Activated naive CD4-positive, alpha-beta T cell treated with anti-CD3 and anti-CD28 coated beads, Interleukin-2, amount 50 U/mL, for 72 hours (primary cell): ENCODE measurements at regions not wholly inside any gene's neighbourhood (a gene's known extent, or its start where the extent isn't known, plus 50 kb on each side); places are given as distances from the start of the nearest gene placed in this dataset.

Source experiments
- ATAC-seq, 2 donors: fragments of 150-1000 bp; cut with Tn5 transposase; 2 replicates each; pipeline ENCODE4 v1.10.0; 2021; ENCODE audit warnings: mild to moderate bottlenecking in 2 of 2, moderate library complexity in 2 of 2
- DNase-seq, 2 donors: peaks; one replicate each; pipeline ENCODE4 v3.0.0; 2021 to 2022; ENCODE audit warnings: low spot score in 2 of 2
- H3K27ac Mint-ChIP-seq, 2 donors: one replicate each; pipeline ENCODE4 v1.8.0; 2022; ENCODE audit warnings: mild to moderate bottlenecking in 2 of 2, mixed read lengths in 2 of 2
- H3K36me3 Mint-ChIP-seq, 2 donors: one replicate each; pipeline ENCODE4 v1.8.0; 2022; ENCODE audit warnings: mixed read lengths in 2 of 2
- H3K9me3 Mint-ChIP-seq, 2 donors: one replicate each; pipeline ENCODE4 v1.8.0; 2022; ENCODE audit warnings: mixed read lengths in 2 of 2

DNA sequence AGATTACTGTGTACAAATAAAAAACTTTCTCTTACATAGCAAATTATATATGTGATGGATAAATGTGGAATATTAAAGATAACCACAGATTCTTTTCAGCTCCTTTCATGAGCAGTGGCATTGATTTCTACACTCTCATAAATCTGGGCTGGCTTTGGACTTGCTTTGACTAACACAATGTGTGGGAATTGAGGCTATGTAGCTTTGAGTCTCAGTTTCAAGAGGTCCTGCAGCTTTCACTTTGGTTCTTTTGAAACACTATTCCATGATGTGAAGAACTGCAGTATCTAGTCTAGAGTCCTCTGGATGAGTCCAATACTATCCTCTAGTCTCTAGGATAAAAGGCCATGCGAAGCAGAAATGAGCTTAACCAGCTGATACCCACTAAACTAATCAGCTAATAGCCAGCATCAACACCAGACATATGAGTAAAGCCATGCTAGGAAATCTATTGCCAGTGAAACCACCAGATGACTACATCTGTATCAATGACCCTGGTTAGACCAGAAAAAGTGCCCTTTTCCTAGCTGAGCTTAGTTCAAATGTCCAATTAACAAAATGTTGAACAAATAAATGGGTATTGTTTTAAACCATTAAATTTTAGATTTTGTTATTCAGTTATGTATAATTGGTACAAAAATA, 274.9 kb upstream of the ZPLD1 start:
- Mint-ChIP-seq H3K9me3 (peaks cover 0 to 5% of the 10 kb centered on the region in 2 donors), H3K36me3 (no peaks in the 10 kb centered on the region), H3K27ac (no peak overlapping the region)
- DNase-seq = no peak
- ATAC-seq = peak in 1 of 2 donors; percentile 40

DNA sequence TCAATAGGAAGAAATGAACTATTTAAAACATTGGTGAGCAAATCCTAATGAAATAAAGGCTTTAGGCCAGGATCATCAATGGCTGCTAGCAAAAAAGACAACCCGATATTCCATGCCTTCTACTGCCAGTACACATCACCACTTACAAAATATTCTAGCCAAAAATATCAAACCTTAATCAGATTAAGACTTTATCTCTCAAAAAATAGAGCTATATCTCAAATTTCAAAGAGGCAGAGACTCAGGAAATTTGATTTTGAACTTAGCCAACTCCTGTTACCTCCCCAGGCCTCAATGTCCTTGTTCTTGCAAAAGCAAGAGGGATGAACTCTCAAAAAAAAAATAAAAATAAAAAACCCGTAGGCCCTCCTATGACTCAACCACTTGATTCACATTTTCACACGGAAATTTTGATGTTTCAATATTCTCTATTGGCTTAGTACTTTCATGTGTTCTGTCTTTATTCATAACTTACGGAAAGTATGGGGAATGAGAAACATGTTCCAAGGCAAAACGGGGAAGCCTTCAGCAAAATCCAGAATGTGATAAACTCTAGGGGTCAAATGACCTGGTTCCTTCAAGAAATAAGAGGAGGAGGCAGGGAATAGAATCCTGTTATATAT, 273.3 kb upstream of the ZPLD1 start:
- DNase-seq (no peak), ATAC-seq (peak; percentile 72 to 75)
- Mint-ChIP-seq H3K27ac (peak overlapping the region; percentile 20 to 41), H3K36me3 (no peaks in the 10 kb centered on the region), H3K9me3 (peaks cover 0 to 5% of the 10 kb centered on the region in 2 donors)

DNA sequence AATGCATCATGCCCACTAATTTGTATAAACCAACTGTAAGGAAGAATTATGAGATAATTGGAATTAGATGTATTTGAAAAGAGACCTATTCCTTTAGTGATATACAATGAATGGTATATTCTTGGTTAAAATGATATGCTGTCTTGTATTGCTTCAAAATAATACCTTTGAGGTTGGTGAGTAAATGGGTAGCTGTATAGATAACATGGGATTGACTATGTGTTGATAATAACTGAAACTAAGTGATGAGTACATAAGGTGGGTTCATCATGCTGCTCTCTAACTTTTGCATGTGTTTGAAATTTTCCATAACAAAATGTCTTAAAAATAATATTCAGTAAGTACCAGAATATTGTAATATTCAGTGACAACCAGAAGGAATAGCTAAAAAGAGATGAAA, 272.6 kb upstream of the ZPLD1 start:
- Mint-ChIP-seq H3K9me3 (peaks cover 0 to 5% of the 10 kb centered on the region in 2 donors), H3K36me3 (no peaks in the 10 kb centered on the region), H3K27ac (peak overlapping the region; percentile 20 to 41)
- peak; percentile 78 to 89 for ATAC-seq
- DNase-seq = no peak

DNA sequence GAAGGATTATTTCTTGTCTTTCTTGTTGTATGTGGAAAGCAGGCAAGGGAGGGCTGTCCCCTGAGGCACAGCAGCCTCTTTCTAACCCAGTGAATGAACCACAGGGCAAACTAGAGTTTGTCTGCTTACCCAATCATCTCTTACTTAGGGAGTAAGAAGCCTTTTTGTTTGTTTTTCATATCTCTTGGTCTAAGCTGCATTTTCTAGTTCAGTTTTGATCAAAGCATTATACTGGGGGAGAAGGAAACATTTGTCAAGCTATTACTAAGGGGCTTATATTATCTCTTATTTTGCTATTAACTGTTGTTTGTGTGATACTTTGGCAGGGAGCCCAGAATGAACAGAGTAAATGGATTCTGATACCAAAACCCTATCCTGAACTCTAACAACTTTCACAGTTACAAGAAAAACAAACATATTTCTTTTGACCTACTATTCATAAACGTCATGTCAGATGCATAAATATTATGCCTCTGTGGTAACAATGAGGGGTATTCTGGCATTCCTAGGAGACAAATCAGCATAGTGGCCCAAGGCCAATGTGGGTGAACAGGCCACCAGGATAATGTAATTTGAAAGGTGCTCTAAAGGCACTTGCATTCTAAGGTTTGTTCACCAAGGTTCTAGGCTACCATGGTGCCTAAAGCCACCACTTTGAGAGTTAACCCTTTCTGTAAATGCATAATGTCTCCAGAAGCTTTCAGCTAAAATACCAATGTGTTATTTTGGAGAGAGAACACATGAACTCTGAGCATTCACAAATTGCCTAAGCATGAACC, 271.6 kb upstream of the ZPLD1 start:
- ATAC-seq (no peak), DNase-seq (no peak)
- Mint-ChIP-seq H3K36me3 (no peaks in the 10 kb centered on the region), H3K27ac (no peak overlapping the region), H3K9me3 (peaks cover under 1 to 5% of the 10 kb centered on the region in 2 donors)

DNA sequence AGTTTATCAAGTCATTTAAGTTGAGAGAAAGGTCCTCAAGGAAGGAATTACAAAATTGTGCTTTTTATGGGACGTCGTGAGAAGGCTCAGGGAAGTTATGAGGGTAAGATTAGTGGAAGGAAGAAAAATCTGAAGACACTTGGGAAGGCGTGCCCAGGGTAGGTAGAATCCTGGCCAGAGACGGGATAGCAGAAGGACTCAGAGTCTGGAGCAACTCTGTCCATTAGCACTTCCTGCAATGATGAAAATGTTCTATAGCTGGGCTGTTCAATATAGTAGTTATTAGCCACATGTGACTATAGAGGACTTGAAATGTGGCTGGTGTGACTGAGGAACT, 271.0 kb upstream of the ZPLD1 start:
- DNase-seq (no peak), ATAC-seq (no peak)
- Mint-ChIP-seq H3K27ac (no peak overlapping the region), H3K36me3 (no peaks in the 10 kb centered on the region), H3K9me3 (peaks cover 5 to 8% of the 10 kb centered on the region in 2 donors)

DNA sequence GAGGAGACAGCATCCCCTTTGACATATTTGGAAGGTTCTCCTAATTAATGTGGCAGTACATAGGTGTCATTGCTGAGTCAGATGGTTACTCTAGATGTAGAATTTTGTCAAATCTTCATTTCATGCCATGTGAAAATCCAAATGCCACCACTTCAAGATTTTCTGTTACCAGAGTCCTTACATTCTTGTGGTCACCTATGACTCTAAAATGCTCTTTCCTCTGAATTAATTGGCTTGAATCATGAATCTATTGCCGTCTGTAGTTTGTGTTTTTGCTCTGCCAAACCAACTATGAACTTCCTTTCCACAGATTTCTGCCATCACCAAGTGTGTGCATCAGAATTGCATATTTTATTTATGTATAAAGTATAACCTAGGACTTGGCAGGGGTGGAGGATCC, 269.4 kb upstream of the ZPLD1 start:
- Mint-ChIP-seq H3K36me3 (no peaks in the 10 kb centered on the region), H3K27ac (no peak overlapping the region), H3K9me3 (peaks cover 5 to 8% of the 10 kb centered on the region in 2 donors)
- ATAC-seq (no peak), DNase-seq (no peak)

DNA sequence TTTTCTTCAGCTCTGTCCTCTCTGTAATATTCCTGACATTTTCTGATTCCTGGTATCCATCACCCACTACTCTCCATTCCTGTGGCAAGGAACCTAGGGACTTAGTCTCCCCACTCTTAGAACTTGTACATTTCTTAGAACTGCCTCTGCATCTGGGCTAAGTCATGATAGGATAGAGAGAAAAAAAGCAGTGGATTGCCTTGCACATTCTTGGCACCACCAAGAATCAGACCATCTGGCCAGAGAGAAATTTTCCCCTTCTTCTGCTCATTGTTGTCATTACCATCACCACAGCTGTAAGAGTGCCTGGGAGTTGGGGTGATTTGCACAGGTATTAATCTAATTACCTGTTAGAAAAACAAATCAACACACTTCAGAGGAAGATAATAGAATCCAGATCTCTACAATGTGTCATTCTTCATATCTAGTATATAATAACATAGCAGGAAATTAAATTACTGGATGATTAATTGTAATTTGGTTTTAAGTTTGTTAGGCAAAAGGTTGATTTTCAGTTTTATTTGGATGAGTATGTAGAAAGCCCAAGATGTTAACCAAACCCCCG, 264.8 kb upstream of the ZPLD1 start:
- ATAC-seq = no peak
- no peak overlapping the region for H3K27ac Mint-ChIP-seq
- H3K36me3 Mint-ChIP-seq = no peaks in the 10 kb centered on the region
- H3K9me3 Mint-ChIP-seq = peaks cover 3 to 5% of the 10 kb centered on the region in 2 donors
- no peak for DNase-seq

DNA sequence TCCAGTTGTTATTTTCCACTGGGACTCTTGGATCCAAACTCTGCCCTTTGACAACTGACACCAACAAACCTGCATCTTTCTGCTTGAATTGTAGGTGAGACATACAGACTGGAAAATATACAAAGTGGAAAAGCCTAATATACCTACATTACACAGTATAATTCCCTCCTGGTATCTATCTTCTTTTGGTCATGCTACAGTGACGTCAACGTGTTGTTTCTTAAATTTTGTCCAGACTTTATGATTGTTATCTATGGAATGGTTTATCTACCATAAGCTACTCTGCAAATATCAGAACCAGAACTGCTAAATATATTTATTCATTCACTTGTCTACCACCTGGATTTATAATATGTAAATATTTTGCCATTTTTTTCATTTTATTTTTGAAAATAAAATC, 264.3 kb upstream of the ZPLD1 start:
- DNase-seq (no peak), ATAC-seq (no peak)
- Mint-ChIP-seq H3K36me3 (no peaks in the 10 kb centered on the region), H3K9me3 (peaks cover 3 to 5% of the 10 kb centered on the region in 2 donors), H3K27ac (no peak overlapping the region)

DNA sequence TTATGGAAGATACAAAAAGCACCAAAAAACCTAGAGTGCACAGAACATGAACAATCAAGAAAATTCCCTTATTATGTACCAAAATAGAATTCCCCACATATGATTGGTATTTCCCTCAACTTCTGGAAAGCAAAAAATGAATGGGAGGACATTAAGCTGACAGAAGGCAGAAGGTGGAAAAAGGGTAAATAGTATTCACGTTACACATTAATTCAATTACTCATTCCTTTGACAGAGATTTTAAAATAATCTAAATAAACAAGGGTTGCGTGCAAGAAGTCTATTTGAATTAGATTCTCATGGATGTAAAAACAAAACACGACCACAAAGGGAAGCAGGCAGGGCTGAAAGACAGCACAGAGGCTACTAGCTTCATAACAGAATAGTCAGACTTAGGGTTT, 260.5 kb upstream of the ZPLD1 start:
- ATAC-seq (no peak), DNase-seq (no peak)
- no peak overlapping the region for H3K27ac Mint-ChIP-seq
- no peaks in the 10 kb centered on the region for H3K36me3 Mint-ChIP-seq
- H3K9me3 Mint-ChIP-seq = no peaks in the 10 kb centered on the region

DNA sequence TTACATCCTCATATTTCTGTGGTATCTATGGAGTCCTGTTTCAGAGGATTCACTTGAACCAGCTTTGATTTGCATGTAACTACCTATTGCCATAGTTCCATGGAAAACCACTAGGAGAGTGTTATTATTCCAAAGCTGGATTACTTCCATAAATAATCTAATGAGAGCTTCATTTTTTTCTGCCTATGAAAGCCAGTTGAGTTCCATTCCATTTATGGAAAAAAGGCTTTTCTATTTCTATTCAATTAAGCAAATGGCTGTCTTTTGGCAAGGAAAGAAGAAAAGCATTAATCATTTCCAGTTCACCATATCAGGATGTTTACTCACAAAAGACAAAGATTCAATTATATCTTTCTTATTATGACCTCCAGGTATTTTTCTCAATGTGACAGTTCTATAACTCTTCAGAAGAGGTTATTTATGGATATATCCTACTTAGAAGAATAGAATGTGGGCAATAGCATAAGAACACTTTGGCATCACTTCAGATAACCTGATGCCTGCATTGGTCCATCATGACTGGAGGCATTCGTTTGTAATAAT, 259.9 kb upstream of the ZPLD1 start:
- DNase-seq = no peak
- no peak for ATAC-seq
- Mint-ChIP-seq H3K36me3 (no peaks in the 10 kb centered on the region), H3K27ac (no peak overlapping the region), H3K9me3 (no peaks in the 10 kb centered on the region)

DNA sequence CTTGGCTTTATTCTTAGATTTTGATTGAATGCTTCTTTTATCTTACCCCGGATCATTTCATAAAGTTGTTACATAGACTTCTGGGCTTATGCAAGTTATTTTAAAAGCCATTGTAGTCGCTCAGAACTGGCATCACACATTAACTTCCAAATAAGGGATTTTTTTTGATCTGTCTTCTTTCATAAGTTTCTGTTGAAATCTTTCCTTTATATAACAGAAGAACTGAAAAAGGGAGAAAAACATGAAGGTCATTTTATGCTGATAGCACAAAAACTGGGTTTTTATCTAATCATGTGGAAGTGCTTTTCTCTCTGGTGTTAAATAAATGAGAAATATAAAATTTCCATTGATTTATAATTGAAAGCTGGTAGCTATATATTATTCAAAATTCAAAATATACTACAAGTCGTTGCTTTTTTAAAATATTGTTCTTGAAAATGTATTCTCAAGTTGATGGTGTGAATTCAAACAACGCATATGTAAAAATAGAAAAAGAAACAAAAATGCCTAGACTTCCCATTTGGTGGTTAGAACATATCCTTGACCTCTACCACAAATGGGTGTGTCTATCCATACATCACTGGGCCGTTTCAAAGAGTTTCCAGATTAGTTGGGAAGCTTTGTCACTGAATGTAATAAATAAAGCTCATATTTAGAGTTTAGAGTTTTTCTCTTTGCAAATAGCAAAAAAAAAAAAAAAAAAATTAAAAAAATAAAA, 258.3 kb upstream of the ZPLD1 start:
- H3K9me3 Mint-ChIP-seq = no peaks in the 10 kb centered on the region
- DNase-seq = no peak
- ATAC-seq = no peak
- no peak overlapping the region for H3K27ac Mint-ChIP-seq
- H3K36me3 Mint-ChIP-seq = no peaks in the 10 kb centered on the region

DNA sequence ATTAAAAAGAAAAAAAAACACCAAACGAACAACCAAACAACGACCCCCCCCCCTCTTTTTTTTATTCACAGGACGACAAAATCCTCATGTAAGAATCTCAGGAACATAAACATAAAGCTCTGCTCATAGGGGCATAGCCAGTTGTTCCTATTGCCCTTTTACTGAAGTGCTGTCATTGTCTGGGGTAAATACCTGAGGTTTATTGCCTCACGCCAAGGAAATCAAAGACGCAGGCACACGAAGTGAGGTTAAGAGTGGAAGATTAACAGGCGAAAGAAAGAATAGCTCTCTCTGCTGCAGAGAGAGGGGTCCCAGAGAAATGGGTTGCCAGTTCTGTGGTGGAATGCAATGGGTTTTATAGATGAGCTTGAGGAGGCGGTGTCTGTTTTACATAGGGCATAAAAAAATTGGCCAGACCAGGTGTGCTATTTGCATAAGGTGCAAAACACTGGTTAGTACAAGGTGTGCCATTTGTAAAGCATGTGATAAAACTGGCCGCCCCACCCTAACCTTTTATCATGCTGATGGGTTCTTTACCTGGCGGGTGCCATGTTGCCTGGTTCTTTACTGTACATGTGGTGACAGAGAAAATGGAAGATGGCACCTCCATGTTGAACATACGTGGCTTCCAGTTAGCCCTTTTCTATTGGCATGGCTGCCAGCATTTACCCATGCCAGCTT, 257.6 kb upstream of the ZPLD1 start:
- ATAC-seq (no peak), DNase-seq (no peak)
- Mint-ChIP-seq H3K27ac (no peak overlapping the region), H3K9me3 (no peaks in the 10 kb centered on the region), H3K36me3 (no peaks in the 10 kb centered on the region)

DNA sequence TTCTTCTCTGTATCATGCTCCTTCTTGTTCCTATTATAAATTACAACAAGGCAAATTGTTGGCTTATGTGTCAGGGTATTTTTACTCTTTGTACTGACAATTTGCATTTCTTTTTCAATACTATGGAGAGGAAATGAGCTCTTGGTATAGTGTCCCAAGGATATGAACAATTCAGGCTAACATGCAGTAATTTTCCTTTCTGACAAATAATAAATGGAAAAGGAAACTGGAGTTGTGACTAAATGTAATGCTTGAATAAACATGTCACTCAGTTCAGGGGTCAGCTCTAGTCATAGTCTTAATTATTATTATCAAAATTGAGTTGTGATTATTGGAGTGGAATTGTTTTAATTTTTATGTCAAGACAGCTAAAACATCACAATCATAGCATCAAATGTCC, 256.0 kb upstream of the ZPLD1 start:
- DNase-seq (no peak), ATAC-seq (no peak)
- H3K36me3 Mint-ChIP-seq = no peaks in the 10 kb centered on the region
- no peak overlapping the region for H3K27ac Mint-ChIP-seq
- no peaks in the 10 kb centered on the region for H3K9me3 Mint-ChIP-seq

DNA sequence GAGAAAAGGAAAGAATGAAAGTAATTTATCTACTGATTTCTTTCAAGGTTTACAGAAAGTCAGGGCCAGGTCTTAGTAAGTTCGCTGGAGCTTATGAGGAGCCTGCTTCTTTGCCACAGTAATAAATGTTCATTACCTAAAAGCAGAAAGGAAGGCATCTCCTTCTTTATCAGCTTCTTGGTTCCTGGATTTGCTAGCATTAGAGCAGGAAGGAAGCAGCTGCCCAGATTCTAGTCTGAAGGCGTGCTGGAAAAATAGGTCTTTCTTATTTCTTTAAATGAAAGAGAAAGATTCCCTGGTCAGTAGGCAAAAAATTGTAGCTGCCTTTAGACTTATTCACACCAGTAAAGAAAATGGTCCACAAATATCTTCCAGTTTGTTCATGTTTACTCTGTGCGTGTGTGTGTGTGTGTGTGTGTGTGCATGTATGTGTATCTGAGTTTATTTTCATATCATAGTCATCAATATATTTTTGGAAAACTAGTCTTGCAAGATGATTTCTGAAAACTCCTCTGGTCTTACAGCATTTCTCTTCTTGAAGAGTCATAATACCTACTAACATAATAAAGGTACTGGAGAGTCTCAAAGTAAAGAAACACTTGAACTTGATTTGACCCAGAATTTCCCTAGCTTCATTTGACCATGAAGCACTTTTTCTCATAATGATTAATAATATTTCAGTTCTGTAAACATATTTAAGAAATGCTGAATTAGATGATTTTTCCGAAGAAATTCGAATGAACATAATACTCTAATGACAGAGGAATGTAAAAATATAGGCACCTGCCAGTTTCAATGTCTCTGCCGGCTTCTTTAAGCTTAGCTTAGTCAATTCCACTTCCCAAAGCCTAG, 255.3 kb upstream of the ZPLD1 start:
- Mint-ChIP-seq H3K36me3 (no peaks in the 10 kb centered on the region), H3K27ac (no peak overlapping the region), H3K9me3 (no peaks in the 10 kb centered on the region)
- DNase-seq (no peak), ATAC-seq (no peak)

DNA sequence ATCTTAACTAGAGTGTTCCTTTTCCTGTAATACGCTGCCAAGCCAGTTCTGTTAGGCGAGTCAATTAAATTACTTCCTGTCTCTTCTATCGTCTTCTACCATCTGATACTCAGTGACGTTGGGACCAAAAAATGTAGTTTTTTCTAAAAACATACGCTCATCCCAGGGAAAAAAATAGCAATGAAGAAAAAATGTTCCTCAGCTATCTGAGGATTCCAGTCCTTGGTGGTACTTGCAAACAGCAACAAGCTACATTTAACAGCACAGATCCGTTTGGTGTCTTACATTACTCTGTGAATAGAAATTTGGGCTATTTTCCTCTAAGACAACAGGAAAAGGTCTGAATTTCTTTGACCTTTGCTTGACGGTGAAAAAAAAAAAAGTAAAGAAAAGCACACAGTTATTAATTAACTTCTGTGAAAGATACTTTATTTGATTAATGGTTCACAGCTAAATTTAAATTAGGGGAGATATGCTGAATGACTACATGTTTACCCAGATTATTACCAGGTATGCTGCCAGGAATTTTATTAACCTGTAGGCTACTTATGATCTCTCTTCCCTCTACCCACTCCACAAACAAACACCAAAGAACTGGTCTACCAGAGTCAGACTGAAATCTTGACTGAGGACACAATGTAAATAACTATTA, 254.4 kb upstream of the ZPLD1 start:
- Mint-ChIP-seq H3K9me3 (no peaks in the 10 kb centered on the region), H3K36me3 (no peaks in the 10 kb centered on the region), H3K27ac (no peak overlapping the region)
- DNase-seq (no peak), ATAC-seq (peak in 1 of 2 donors; percentile 50)
